SK-N-SH treated with all-trans-retinoic acid at 6 μM for 48 hours (cell line): ENCODE measurements at regions not wholly inside any gene's neighbourhood (a gene's known extent, or its start where the extent isn't known, plus 50 kb on each side); places are given as distances from the start of the nearest gene placed in this dataset.

ENCODE experiments used
- ARNTL ChIP-seq: fragments of 450-650 bp; formaldehyde crosslinking; IDR thresholded peaks from 2 replicates; pipeline ENCODE4 v1.5.0; 2020; ENCODE audit warnings: low read depth, mild to moderate bottlenecking, moderate library complexity, borderline replicate concordance
- CREB5 ChIP-seq: fragments of 250-450 bp; sonication (Bioruptor Pico); IDR thresholded peaks from 2 replicates; pipeline ENCODE4 v1.5.1; 2020; ENCODE audit warnings: low read depth, mild to moderate bottlenecking, moderate library complexity
- CSRNP3 ChIP-seq: fragments of 250-450 bp; sonication (Bioruptor Pico); IDR thresholded peaks from 2 replicates; pipeline ENCODE4 v1.5.1; 2021; ENCODE audit warnings: mild to moderate bottlenecking, moderate library complexity
- GLIS3 ChIP-seq: fragments of 250-450 bp; sonication (Bioruptor Pico); IDR thresholded peaks from 2 replicates; pipeline ENCODE4 v1.5.0; 2020; ENCODE audit warnings: mild to moderate bottlenecking, moderate library complexity
- ISL1 ChIP-seq: fragments of 250-450 bp; sonication (Bioruptor Pico); IDR thresholded peaks from 2 replicates; pipeline ENCODE4 v2.1.2; 2022; ENCODE audit warnings: mild to moderate bottlenecking, moderate library complexity
- PATZ1 ChIP-seq: fragments of 250-450 bp; sonication (Bioruptor Pico); IDR thresholded peaks from 2 replicates; pipeline ENCODE4 v1.8.0; 2020; ENCODE audit warnings: mild to moderate bottlenecking, moderate library complexity, borderline replicate concordance
- RARB ChIP-seq: fragments of 250-450 bp; sonication (Bioruptor Pico); IDR thresholded peaks from 2 replicates; pipeline ENCODE4 v1.8.0; 2021; ENCODE audit warnings: mild to moderate bottlenecking, moderate library complexity
- SNAI2 ChIP-seq: fragments of 250-450 bp; sonication (Bioruptor Pico); IDR thresholded peaks from 2 replicates; pipeline ENCODE4 v1.5.0; 2020; ENCODE audit warnings: mild to moderate bottlenecking, moderate library complexity
- TCF4 ChIP-seq: fragments of 250-450 bp; sonication (Bioruptor Pico); IDR thresholded peaks from 2 replicates; pipeline ENCODE4 v1.8.0; 2021; ENCODE audit warnings: mild to moderate bottlenecking, moderate library complexity, borderline replicate concordance
- TSHZ2 ChIP-seq: fragments of 250-450 bp; sonication (Bioruptor Pico); IDR thresholded peaks from 2 replicates; pipeline ENCODE4 v1.5.0; 2020; ENCODE audit warnings: mild to moderate bottlenecking, moderate library complexity
- ZC3H10 ChIP-seq: fragments of 250-450 bp; sonication (Bioruptor Pico); IDR thresholded peaks from 2 replicates; pipeline ENCODE4 v1.5.1; 2021; ENCODE audit warnings: mild to moderate bottlenecking, moderate library complexity
- ZFP3 ChIP-seq: fragments of 250-450 bp; sonication (Bioruptor Pico); IDR thresholded peaks from 2 replicates; pipeline ENCODE4 v1.5.0; 2020; ENCODE audit warnings: mild to moderate bottlenecking, moderate library complexity
- ZFP30 ChIP-seq: fragments of 450-650 bp; formaldehyde crosslinking; IDR thresholded peaks from 2 replicates; pipeline ENCODE4 v1.5.0; 2022; ENCODE audit warnings: mild to moderate bottlenecking, moderate library complexity
- ZNF565 ChIP-seq: fragments of 450-650 bp; formaldehyde crosslinking; conservative IDR thresholded peaks from 2 replicates; pipeline ENCODE4 v1.5.0; 2020; ENCODE audit warnings: low read depth, mild to moderate bottlenecking, moderate library complexity

- TF ChIP-seq PATZ1 (CRISPR knock-in tag) (no peak), ZFP3 (CRISPR knock-in tag) (no peak), RARB (CRISPR knock-in tag) (no peak), CSRNP3 (no peak), SNAI2 (CRISPR knock-in tag) (no peak), ZFP30 (CRISPR knock-in tag) (no peak), CREB5 (CRISPR knock-in tag) (no peak), ARNTL (no peak), ZC3H10 (CRISPR knock-in tag) (no peak), TCF4 (CRISPR knock-in tag) (no peak), GLIS3 (CRISPR knock-in tag) (no peak), ZNF565 (CRISPR knock-in tag) (no peak), ISL1 (no peak), TSHZ2 (CRISPR knock-in tag) (no peak)
Observed at GRCh38 chr10:28874210-28874609, 196.9 kb downstream of the BAMBI start.
